Inflammatory macrophage treated with lipopolysaccharide for 1 hour (primary cell): ENCODE measurements at regions not wholly inside any gene's neighbourhood (a gene's known extent, or its start where the extent isn't known, plus 50 kb on each side); places are given as distances from the start of the nearest gene placed in this dataset.
A peak's percentile ranks its signal among the peaks of the same experiment; 100 is the strongest.
"Not testable (repeated sequence)": the region's sequence is repeated elsewhere in the genome, so short reads cannot be mapped to it uniquely, and the experiment has no call there.

Source experiments
- DNase-seq, 2 donors: peaks; one replicate each; pipeline ENCODE4 v3.0.0-alpha.2; 2020 to 2022

DNA sequence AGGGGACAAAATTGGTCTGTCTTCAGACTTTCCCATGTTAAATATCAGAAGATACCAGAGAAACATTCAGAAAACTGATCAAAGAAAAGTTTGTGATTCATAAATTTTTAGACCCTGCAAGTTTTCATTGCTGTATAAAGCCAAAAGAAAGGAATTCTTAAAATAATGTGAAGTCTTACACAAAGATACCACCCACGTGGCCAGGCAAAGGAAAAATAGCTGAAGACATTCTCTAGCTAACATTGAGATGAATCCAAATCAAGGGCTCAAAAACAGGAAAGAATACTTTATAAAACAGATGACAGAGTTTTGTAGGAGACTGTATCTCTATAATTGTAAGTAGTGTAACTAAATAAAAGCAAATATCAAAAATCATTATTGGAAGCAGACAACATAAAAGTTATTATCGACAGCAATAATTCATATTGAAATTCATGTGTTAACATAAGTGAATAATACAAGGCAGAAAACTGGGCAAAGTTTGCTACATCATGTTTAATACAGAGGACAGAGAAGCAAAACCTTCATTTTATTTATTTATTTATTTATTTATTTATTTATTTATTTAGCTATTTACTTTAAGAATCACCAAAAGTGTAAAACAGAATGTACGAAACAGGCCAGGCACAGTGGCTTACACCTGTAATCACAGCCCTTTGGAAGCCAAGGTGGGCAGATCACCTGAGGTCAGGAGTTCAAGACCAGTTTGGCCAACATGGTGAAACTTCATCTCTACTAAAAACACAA lies 204.6 kb upstream of the SLIT2 start:
- DNase-seq, result no peak

DNA sequence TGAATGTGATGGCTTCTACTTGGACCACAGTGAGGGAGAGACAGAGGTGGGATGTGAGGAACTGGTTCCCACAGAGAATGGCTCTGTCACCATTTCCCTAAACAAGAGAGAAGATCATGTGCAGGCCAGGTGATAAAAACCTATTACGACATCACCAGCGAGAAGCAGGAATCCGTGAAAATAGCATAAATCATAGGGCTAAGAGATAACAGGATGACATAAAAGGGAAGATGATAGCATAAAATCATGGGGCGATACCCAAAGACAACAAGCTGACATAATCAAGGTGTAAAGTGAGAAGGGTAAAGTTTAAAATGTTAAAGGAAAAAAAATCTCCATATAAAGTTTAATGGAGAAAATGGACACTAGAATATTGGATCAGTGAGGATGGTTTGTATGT lies 205.5 kb upstream of the SLIT2 start:
- no peak for DNase-seq

DNA sequence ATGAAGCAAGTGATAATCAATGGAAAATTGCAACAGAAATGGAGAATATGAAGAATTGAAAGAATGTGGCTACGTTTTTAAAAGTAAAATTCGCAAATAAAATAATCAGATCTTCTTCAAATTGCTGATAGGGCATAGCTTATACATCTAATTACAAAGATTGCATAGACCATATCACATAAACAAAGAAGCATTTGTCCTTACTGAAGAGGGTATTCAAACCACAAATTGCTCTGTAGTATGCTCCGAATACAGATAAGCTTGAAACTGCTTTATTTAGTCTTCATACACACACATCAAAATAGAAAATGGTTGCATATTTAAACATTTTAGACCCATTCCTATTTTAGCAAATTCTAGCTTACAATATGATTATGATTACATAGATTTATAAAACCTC lies 206.7 kb upstream of the SLIT2 start:
- DNase-seq, result no peak

DNA sequence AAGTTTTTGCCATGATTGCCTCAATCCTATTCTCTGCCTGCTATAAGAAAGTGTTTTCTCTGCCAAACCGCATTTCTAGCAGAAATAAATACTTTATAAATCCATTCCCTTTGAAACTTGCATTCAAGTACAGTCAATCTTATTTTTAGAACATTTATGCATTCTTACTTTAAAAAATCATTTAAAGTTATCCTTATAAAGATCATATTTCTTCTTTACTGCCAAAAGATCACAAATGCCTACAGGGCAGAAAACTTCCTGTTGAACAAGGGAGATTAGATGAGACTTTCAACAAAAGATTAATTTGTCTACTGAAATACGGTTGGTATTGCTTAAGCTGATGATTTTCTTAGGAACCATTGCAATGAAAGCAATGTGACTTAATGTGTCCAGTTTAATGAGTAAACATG lies 207.2 kb upstream of the SLIT2 start:
- DNase-seq, result no peak

DNA sequence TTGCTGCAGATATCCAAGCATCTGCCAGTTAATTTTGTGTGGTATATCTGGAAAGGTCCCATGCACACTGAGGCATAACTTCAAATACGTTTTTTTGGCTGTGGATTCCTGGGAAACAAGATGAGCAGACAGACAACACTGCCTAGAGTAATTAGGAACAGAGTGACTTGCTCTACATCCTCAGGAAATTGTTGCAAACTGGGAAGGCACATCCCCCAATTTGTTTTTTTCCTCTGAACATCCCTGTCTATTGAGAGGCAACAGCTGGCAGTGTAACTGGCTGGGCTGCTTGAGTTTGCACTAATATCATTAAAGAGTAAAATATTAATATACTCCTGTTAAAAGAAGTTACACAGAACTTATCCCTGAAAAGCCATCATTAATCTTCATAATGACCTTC lies 207.7 kb upstream of the SLIT2 start:
- no peak for DNase-seq

DNA sequence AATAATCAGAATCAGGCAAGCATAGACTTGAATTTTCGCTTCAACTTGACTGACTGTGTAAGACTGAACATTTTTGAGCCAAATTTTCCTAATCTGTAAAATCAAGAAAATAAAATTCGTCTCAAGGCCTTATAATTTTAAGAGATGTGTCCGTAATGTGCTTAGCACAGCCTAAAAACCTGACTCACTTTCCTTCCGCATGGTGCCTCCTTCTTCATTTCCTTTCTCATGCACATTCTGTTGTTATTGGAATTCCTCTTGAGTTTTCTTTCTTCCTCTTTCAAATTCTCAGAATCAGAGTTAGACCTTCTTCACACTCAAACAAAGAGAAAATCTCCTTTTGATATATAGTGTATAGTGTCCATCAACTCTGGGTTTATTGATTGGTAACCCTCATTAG lies 208.9 kb upstream of the SLIT2 start:
- no peak for DNase-seq

DNA sequence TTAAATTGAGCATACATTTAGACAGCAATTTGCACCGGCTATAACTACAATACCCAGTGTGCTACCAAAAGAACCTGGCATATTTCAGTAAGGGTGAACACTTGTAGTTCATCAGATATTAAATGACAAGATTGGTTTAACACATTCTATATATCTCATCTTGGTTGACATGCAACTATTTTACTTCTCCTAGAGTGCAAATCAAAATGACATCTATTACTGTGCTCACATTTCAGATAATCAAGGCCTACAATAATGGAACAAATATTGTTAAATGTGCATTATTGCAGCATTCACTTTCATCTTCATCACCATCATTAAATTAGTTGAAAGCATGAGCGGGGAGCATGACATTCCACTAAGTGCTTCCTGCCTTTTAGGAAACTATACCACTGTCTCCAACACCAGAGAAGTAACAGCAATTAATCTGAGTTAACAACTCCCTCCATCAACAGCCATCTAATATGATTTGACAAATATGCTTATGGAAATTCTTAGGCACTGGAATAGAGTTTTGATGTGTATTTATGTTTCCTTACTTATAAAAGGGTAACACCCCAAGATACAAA lies 209.8 kb upstream of the SLIT2 start:
- no peak for DNase-seq

DNA sequence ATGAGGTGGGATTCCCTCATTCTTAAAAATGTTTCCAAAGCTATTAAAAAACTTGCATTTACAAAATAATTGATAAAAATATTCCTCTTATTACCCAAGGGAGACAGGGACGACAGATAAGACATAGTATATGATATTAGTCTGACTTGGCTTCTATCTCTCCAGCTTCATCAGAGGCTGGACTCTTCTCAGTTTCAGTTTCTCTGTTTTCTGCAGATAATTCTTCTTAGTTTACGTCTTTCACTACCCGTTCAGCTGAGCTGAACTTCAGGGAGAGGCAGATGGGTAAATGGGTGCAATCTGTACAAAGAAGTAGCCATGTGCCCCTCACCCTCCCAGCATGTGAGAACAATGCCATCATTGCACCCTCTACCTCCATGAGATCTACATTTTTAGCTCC lies 214.0 kb upstream of the SLIT2 start:
- no peak for DNase-seq

DNA sequence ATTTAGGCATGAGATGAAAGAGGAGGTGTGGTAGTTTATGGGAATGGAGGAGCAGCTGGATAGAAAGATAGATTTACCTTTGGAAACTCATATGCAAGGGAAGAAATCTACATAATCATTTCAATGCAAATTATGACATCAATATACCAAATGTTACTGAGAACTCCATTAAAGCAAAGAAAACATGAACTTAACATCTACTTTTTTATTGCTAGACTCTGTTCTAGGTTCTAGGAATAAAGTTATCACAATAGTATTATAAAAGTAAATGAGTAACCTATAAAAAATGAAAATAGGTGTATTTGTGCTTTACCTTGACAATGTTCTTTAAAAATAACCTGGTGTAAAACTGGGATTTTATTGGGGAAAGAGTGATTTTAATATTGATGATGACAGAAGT lies 221.6 kb upstream of the SLIT2 start:
- no peak for DNase-seq

DNA sequence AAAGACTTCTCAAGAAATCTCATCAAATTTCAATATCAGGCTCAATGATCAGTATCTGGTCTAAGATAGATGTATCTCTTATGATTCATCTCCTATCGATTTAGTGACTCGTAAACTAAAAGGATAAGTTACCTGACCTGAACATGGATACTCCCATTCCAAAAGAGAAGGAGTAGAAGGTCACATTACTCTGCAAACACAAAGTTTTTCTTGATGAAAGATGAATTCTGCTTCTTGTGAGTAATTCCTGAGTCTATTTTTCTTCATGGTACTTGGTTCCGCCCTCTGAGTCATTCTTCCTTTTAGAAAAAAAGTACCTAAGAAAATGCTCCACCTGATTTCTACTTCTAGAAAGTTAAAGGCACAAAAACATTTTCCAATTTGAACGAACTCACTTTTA lies 223.1 kb upstream of the SLIT2 start:
- no peak for DNase-seq

DNA sequence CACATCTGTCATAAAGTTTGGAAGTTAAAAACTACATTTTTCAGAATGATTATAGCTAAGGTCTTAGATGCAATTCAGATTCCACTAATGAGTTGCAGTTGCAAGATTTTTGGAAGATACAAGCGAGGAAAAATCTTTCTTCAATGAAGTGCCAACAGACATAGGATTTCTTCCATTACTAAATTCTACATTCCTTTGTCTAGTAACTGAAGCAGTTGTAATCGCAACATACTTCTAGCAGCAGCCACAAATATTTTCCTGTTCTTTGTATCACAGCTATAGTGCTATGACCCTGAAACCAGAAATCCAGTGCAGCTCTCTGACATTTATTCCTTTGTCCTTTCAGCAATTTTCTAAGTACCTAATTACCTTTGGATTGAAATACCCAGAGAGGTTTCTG lies 225.2 kb upstream of the SLIT2 start:
- no peak for DNase-seq

DNA sequence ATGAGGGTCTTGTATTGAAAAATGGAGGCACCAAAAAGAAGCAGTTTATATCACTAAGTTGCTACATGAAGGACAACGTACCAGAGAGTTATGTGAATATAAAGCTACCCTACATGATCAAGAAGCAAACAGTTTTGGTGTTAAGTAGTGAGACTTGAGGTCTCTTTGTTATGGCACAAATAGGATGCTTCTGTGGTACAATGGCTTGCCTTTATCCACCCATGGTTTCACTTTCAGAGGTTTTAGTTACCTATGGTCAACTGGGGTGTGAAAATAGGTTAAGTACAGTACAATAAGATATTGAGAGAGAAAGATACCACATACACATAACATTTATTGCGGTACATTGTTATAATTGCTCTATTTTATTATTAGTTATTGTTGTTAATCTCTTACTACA lies 229.2 kb upstream of the SLIT2 start:
- no peak for DNase-seq

DNA sequence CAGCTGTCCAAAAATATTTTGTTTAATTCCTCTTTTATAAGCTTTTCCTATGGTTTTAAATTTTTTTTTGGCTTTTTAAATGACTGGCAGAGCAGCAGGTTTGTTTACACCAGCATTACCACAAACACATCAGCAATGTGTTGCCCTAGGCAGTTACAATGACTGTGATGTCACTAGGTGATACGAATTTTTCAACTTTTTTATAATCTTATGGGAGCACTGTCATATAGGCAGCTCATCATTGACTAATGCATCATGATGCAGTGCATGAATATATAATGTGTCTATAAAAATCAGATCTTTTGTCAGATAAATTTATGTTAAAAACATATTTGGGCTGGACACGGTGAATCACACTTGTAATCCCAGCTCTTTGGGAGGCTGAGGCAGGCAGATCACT lies 231.6 kb upstream of the SLIT2 start:
- DNase-seq, result no peak

DNA sequence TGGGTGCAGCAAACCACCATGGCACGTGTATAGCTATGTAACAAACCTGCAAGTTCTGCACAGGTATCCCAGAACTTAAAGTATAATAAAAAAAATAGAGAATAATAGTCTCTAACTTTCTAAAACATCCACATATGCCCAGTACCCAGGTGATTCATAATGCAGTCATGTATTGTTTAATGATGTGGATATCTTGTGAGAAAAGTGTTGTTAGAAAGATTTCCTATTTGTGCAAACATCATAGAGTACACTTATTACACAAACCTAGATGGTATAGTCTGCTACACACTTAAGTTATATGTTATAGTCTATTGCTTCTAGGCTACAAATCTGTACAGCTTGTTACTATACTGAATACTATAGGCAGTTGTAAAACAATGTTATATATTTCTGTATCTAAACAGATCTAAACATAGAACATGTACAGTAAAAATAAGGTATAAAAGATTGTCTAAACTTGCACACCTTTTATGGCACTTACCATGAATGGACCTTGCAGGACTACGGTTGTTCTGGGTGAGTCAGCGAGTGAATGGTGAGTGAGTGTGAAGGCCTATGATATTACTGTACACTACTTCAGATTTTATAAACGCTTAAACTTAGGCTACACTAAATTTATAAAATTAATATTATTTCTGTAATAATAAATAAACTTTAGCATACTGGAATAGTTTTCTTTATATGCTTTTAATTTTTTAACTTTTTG lies 232.2 kb upstream of the SLIT2 start:
- no peak for DNase-seq

DNA sequence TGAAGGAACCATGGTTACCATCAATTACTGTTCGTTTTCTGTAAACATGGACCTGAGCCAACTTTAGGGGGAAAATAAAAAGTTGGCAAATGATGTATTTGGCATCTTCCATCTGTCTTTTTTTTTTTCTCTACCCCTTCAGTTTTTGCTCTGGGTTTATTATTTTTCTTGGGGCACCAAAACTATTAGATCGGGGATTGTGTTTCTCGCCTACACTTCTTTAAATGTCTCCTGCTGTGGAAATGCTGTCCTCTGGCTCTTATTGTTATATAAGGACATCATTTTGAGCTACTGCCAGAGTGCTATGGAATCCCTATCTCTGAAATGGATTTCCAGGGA lies 234.0 kb upstream of the SLIT2 start:
- DNase-seq, result no peak

DNA sequence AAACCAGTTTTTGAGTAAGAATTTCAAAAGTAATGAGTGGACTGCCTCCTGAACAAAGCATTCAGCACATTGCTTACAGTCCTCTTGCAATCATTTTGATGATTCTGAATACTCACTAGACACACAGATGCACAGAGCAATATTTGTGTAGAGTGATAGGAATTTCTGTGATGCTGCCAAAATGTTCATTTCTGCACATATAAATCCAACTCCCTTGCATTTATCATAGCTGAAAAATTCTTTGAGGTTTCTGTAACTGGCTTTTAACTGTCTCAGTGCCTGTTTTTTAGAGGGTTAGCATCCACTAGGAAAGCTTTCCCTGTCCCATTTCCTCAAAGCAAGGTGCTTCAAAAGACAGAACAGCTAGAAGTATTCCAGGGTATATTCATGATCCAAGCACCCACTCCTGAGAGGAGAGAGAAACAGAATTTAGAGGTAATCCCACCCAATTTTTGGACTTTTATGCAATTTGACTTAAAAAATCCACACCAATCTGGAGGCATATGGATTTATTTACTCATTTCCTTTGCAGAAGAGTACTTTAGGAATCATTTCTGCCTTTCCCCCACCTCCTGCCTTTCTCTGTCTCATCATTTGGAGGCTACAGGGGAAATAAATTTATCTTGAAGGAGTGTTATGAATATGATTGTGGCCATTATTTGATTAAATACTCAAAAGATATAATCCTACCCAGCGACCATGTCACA lies 234.5 kb upstream of the SLIT2 start:
- no peak for DNase-seq

DNA sequence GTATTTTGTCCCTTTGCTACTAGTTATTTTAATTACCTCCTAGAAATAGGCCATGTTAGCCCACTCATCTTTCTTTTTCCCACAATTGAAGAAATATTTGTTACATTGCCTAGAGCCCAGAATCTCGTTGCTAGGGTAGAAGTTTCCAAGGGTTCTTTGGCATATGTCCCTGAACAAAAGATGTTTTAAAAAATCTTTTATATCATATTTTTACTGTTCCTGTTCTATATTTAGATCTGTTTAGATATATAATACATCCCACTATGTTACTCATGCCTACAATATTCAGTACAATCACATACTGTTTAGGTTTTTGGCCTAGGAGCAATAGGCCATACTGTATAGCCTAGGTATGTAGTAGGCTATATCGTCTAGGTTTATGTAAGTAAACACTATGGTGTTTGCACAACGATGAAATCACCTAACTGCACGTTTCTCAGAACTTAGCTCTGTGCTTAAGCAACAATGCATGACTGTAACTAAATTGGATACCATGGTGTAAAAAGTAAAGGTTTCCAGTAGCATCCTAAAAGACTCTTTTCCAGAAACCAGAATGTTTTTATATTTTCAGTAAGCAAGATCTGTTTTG lies 236.0 kb upstream of the SLIT2 start:
- no peak for DNase-seq

DNA sequence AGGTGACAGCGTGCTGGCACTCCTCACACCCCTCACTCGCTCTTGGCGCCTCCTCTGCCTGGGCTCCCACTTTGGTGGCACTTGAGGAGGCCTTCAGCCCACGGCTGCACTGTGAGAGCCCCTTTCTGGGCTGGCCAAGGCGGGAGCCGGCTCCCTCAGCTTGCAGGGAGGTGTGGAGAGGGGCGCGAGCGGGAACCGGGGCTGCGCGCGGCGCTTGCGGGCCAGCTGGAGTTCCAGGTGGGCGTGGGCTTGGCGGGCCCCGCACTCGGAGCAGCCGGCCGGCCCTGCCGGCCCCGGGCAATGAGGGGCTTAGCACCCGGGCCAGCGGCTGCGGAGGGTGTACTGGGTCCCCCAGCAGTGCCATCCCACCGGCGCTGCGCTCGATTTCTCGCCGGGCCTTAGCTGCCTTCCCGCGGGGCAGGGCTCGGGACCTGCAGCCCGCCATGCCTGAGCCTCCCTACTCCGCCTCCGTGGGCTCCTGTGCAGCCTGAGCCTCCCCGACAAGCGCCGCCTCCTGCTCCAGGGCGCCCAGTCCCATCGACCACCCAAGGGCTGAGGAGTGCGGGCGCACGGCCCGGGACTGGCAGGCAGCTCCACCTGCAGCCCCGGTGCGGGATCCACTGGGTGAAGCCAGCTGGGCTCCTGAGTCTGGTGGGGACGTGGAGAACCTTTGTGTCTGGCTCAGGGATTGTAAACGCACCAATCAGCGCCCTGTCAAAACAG lies 247.7 kb upstream of the SLIT2 start:
- DNase-seq, result not testable (repeated sequence)

DNA sequence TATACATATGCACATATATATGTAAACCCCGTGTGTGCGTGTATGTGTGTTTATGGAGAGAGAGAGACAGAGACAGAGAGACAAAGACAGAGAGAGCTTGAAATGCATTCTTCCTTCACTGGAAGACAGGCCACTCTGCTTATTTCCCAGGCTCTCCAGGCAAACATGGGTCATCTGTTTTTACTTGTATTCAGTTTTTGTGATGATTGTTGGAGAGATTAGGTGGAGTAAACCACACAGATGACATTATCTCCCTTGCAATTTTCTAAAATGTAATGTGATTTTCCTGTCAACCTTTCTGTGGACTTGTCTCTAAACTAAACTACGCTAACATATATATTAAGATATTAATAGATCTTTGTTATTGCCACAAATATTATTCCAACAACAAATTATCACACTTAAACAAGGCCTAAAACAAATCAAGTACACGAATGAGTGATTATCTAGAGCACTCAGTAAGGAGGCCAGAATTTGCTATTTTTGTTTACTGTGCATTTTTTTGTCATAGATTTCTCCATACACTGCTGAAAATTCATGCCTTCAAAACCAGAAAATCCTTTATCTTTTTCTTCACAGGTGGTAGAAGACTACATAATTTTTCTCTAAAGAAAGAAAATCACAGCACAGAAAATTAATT lies 251.8 kb upstream of the SLIT2 start:
- no peak for DNase-seq

DNA sequence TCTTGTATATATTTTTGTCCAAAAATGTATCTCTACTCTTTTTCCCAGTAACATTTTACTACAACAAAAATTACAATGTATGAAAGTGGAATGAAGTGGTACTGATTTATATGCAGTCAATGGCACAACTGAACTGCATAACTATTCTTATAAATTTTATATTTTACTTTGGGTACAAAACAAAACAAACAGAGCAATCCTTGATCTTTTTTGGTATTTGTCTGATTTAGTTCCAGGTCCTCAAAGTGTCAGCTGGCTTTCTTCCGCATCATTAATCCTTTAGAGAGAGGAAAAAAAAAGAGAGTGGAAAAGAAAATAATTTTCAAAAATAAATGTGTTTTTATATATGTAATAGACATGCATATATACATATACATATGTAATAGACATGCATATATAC lies 252.4 kb upstream of the SLIT2 start:
- no peak for DNase-seq

DNA sequence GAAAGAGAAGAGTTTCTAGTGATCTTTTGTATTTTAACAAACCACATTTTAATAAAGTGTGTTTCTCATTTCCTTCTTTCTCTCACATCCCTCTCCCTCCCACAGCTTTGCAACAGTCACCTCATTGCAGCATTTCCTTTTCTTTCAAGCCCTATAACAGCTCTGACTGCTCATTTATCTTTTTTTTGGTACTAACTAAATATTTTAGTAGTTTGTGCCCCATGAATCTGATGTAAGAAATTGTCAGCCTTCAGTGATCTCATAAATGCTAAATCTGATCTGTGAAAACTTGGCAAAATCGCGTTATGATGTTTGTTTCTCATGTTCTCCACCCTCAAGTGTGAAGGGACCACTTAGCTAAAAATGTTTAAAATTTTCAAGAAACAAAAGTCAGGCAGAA lies 258.5 kb upstream of the SLIT2 start:
- peak; percentile 7 to 23 for DNase-seq

DNA sequence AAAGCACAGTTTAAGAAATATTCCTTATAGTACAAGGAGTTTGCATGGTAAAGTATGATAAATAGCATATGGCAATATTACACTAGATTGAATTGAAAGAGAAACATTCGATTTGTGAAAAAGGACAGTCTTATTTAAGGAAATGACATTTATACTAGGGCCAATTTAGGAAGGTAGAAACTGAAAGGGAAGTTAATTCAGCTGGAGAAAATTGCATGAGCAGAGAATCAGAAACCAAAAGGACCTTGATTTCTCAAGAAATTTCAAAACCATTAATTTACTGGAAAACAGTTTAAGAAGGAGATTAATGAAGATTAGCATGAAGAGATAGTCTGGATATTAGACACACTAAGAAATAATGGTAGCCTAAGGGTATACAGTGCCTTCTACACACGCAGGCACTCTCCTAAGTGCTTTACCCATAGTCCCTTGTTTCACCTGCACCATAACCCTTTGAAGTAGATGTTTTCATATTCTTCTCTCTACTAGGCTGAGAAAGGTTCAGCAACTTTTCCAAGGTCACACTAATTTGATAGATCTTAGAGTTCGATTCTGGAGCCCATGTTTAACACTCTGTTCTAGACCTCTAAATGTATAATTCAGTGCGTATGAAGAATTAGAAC lies 259.1 kb upstream of the SLIT2 start:
- peak; percentile 6 to 15 for DNase-seq
